Stimulated activated CD4-positive, alpha-beta T cell treated with anti-CD3 and anti-CD28 coated beads, Interleukin-12 subunit alpha, Interleukin-12 subunit beta, amount 100 ng/mL, for 48 hours (primary cell): ENCODE measurements at regions not wholly inside any gene's neighbourhood (a gene's known extent, or its start where the extent isn't known, plus 50 kb on each side); places are given as distances from the start of the nearest gene placed in this dataset.

Source experiments
- DNase-seq, 3 donors: peaks; one replicate each; pipeline ENCODE4 v3.0.0-alpha.2; 2020; ENCODE audit warnings: low read depth in 2 of 3, low spot score in 1 of 3

DNA sequence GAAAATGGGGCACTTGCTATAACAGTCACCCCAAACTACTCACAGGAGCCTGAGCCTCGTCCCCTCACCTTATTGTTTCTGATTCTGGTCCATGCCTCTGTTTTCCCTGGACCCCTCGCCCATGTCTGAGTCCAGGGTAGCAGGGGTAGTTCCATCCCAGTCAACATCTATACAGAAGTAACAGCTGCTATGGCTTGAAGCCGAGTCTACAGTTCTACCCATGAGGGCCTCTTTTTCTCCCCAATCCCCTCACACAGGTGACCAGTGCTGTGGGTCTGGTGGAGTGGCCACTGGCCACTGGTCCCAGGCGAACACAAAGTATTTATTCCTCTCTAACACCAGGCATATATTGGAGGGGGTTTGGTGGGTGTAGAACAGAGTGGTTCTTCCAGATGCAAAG lies 116.4 kb downstream of the ZNF280B start:
- no peak for DNase-seq

DNA sequence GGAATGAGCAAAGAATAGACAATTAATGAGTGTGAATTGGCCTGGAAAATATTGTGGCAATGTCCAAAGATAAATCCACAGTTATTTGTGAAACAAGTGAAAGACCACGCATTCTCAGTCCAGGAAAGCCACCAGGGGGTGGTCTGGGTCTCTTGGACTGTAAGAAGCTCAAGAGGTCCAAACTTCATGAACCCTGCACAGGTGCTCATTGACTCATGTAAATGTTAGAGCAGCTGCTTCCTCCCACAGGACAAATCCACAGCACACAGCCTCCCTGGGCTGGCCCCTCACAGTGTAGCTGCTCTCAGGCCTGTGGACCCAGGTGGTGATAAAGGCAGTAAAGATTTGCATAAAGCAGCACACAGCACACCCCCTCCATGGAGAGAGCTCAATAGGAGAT lies 114.0 kb downstream of the ZNF280B start:
- no peak for DNase-seq

DNA sequence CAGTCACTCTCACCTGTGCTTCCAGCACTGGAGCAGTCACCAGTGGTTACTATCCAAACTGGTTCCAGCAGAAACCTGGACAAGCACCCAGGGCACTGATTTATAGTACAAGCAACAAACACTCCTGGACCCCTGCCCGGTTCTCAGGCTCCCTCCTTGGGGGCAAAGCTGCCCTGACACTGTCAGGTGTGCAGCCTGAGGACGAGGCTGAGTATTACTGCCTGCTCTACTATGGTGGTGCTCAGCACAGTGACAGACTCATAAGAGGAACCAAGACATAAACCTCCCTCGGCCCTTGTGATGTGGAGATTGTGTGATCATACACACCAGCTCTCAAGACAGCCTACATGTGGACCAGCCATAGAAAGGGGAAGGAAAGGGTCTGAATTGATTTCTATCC lies 113.3 kb downstream of the ZNF280B start:
- DNase-seq, result no peak

DNA sequence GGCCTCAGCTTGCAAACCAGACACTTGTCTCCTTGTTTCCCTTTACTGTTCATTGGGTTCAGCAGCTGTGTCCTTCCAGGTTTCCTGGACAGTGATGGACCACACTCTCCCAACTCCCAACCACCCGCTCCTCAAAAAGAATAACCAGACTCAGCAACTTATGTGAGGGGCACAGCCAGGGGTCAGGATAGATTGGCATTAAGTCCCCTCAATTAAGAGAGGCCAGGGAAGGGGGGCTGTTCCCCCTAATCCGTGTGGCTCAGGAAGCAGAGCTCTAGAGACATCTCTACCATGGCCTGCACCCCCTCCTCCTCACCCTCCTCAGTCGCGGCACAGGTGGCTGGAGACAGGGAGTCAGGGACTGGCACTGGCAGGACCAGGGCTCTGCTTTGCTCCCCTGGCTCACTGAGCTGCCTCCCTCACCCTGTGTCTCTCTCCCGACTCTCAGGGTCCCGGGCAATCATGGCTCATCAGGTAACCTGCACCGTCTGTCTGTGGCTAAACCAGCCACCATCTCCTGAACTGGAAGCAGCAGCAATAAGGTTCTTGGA lies 111.7 kb downstream of the ZNF280B start:
- DNase-seq, result no peak

DNA sequence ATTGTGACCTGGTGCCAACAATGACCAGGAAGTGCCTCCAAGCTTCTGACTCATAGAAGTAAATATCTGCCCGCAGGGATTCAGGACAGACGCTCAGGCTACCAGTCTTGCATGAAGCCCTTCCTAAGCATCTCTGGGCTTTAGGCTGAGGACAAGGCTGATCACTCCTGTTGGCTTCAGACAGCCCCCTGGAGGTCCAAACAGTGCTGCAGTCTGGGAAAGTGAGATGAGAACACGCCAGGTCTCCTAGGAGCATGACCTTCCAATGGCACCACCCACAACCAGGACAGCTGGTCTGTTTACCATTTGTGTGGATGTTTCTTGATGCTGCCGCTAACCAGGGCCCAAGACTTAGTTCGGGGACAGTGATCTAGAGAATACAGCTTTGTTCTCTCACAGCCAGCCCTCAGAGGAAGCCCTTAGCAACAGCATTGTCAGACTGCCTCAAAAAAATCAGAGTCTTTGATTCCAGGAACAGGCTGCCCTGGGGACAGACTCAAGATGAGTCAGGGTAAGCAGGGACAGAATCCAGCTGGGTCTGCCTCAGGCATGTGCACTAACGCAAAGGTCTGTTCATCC lies 111.2 kb downstream of the ZNF280B start:
- DNase-seq, result no peak

DNA sequence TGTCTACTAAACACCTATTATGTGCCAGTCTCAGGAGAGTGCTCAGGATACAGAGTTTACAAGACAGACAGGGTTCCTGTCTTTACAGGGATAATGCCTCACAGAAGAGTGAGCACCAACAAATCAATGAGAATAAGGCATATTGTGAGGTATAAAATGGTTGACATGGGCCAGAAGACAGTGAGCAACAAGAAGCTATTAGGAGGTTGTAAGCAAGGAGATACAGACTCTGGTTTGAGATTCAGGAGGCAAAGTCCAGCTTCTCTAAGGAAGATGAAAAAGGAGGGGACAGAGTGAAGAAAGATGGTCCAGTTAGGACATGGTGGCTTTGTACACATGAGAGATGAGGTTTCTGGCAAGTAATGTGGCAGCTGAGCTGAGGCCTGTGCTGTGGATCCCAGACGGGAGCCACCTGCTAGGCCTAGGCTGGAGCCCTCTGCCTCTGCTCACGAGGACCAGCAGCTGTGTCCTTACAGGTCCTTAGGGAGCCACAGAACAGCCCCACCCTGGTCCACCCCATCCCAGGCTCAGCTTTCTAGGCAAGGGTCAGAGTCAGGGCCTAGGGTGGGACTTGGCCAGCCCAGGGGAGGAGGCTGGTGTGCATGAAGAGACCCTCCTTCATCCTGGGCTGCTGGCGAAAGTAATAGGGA lies 110.5 kb downstream of the ZNF280B start:
- DNase-seq, result no peak

DNA sequence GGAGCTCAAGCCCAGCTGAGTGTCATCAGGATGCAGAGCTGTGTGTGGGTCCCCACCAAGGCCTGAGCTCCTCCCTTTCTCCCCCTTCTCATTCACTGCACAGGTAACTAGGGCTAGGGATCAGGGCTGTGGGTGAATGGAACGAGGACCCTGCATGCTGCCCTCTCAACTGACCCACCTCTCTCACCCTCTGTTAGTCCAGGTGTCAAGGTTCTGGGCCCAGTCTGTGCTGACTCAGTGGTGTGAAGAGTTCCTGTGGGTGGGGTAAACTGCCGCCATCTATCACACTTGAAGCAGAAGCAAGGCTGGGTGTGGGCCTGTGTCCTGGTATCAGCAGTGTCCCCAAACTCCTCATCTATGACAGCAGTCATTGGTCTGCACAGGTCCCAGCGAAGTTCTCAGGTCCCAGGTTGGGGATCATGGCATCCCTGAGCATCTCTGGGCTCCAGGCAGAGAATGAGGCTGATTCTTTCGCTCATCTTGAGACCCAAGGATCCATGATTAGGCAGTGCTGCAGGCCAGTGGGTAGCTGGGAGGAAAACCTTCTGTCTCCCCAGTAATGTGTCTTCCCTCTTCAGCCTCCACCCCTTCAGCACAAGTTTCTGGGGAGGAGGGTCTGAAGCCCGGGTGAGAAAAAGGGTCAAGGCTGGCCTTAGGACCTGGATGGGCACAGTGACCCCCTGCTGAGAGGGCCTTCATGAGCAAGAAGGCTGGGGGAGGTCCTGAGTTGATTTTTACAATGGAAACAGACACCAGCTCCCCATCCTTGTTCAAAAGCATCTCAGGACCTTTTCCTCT lies 109.8 kb downstream of the ZNF280B start:
- no peak for DNase-seq

DNA sequence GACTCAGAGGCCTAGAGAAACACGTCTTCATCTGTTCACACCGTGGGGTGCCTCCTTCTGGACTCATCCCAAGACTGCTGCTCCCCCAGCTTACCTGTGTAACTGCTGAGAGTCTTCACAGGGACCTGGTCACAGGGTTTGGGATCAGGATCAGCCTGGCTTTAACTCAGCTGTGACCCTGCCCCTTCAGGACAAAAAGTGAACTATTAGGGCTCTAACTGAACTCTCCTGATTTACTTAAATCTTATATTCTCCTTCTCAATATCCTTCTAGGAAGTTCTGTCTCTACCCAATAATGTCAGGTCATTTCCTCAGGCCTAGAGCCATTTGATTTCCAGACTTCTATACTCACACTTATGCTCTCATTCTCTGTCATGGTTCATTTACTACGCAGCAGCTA lies 108.4 kb downstream of the ZNF280B start:
- DNase-seq, result no peak

DNA sequence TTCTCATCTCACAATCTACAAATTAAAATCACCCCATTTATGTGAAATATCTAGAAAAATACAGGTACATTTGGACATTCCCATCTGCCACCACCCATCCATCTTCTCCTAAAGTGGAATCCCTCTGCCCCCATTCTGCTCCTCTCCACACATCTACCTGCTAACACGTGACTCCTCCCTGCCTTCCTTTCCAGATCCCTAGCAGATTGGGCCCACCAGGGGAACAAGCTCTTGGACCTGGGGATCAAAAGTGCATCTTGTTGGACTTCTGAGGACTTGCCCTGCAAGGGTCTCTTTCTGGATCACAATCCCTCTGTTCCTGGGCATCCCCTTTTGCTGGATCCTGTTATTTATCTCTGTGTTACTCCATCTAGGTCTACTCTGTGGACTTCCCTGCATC lies 107.6 kb downstream of the ZNF280B start:
- no peak for DNase-seq

DNA sequence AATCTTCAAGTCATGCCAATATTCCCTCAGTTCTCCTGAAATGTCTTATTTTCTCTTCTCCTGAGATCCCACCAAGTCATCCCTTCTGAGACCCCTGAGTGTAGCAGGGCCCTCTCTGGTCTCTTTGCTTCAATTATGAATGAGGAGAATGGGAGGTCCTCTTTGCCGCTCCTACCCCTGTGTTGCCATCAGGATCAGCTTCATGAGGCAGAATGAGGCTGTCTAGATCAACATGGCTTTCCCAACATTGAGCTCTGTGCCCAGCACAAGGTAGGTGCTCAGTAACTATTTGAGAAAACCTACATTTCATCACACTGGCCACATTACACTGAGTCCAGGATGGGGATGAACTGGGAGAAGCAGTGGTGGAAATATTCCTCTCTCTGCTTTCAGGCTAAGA lies 107.2 kb downstream of the ZNF280B start:
- DNase-seq, result no peak

DNA sequence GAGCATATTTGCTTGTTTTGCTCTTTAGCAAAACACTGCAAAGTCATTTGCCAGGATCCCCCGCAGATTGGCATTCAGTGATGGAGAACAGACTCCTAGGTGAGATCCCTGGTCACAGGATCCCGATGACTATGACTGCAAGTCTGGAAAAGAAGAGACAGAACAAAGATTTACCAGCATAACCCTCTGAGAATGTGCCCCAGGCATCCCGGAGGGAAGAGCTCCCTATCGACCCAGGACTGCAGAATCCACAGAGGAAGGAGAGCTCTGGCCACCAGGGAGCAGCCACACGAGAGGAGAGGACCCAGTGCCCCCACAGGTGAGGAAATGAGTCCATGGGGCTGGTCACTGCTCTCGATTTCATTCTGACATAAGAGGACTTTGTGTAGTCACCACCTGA lies 105.2 kb downstream of the ZNF280B start:
- no peak for DNase-seq

DNA sequence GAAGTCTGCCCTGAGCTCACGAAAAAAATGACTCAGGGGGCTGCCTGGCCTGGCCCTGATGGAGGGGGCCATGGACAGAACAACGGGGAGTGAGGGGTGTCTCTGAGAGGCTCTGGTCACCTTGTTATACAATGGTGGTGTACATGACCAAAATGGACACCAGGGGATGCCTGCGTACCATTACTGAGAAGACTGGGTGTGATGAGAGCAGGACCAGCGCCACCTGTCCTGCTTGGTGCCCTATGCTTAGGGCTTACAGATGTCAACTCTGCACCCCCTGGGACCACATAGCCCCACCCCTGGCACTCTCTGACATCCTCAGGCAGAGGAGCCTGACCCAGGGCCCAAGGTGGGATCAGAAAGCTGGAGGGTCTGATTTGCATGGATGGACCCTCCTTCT lies 104.8 kb downstream of the ZNF280B start:
- DNase-seq, result no peak

DNA sequence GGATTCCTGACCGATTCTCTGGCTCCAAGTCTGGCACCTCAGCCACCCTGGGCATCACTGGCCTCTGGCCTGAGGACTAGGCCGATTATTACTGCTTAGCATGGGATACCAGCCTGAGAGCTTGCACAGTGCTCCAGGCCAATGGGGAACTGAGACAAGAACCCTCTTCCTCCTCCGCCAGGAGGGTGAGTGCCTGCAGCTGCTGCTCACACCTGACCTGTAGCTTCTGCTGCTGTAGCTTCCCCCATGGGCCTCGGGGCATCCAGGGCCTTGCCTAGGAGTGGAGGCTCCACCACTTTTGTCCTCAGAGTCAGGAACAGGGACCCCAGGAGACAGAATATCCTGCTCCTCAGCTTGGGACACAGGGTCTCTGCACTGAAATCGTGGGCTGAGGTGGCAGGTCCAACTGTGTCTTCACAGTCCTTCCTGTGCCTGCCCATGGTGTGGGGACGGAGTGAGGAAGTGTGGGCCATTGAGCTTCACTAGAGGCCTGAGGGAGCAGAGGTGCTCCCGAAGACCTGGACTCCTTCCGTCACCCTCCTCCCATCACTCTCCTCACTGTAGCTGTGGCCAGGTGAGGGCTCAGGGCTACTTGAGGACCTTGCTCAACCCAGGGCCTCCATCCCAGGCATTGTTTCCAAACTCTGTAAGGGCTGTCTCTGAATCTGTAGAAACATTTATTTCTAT lies 103.8 kb downstream of the ZNF280B start:
- DNase-seq, result no peak

DNA sequence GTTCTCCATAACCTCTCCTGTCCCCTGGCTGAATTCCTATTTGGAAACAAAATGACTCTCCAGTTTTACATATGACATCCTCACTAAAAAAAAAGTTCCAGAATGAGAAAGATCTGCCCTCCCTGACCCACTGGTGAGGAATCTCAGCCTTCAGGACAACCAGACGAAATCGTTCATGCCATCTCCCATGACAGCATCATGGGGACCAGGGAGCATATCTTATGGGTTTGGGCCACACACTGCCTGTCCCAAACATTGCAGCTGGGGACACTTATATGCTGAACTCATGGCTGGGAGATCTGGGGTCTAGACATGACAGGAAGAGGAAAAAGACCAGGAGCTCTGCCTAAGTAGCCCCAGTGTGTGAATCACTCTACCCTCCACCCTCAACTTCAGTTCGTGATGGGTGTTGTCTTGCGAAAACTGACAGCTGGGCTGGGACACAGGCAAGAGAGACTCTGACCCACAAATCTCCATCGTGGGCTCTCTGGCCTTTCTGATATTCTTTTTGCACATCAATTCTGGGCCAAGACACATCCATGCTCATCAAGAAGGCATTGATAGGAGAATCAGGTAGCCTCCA lies 102.0 kb downstream of the ZNF280B start:
- DNase-seq, result no peak

DNA sequence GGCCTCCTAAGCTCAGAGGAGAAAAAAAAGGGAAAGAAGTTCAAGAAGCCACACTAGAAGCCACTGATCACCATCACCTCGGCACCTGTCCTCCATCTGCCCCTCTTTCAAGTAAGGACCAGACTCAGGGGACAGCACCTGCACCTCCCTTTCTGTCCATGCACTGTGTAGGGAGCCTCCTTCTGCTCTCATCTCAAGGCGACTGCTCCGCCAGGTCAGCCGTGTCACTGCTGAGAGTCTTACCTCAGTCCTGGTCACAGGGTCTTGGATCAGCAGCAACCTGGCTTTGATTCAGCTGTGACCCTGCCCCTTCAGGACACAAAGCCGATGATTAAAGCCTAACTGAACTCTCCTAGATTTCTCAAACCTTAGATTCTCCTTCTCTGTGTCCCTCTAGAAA lies 101.5 kb downstream of the ZNF280B start:
- DNase-seq, result no peak

DNA sequence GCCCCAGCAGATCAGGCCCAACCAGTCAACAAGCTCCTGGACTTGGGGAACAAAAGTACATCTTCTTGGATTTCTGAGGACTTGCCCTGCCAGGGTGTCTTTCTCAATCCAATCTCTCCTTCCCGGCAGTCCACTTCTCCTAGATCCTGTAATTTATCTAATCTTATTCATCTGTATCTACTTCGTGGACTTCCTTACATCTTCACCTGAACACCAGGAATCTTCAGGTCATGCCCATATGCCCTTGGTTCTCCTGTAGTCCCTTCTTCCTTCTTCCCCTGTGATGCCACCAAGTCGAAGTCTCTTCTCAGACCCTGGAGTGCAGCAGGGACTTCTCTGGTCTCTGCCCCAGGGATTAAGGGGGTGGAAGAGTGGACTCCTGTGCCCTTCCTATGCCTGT lies 100.3 kb downstream of the ZNF280B start:
- DNase-seq, result no peak

DNA sequence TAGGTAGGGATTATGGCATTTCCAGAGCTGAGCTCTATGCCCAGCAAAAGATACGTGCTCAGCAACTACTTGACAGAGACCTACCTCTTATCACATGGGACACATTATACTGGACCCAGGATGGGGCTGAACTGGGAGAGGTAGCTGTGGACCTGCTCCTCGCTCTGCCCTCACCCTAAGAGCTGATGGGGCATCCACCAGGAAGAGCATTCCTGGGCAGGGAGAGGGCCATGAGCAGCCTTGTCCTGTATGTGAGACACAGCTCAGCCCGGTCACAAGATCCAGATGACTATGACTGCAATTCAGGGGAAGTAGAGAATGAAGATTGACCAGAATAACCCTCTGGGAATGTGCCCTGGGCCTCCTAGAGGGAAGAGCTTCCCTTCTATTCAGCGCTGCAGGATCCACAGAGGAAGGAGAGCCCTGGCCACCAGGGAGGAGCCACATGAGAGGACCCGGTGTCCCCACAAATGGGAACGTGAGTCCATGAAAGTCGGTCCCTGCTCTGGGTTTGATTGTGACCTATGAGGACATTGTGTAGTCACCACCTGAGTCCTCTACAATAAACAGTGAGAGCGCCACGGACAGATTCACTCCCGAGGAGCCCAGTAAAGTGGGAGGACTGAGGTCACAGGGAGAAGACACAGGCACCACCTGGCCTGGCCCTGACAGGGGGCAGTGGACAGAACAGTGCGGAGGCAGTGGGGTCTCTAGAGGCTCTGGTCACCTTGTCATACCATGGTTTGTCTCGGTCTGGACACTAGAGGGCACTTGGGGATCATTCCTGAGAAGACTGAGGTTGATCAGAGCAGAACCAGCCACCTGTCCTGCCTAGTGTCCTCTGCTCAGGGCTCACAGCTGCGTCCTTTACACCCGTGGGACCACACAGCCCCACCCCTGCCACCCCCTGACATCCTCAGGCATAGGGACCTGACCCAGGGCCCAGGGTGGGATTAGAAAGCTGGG lies 99.5 kb downstream of the ZNF280B start:
- no peak for DNase-seq

DNA sequence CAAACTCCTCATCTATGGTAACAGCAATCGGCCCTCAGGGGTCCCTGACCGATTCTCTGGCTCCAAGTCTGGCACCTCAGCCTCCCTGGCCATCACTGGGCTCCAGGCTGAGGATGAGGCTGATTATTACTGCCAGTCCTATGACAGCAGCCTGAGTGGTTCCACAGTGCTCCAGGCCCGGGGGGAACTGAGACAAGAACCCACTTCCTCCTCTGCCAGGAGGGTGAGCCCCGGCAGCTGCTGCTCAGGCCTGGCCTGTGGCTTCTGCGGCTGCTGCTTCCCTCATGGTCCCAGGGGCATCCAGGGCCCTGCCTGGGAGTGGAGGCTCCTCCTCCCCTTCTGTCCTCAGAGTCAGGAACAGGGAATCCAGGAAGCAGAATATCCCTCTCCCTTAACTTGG lies 98.4 kb downstream of the ZNF280B start:
- no peak for DNase-seq

DNA sequence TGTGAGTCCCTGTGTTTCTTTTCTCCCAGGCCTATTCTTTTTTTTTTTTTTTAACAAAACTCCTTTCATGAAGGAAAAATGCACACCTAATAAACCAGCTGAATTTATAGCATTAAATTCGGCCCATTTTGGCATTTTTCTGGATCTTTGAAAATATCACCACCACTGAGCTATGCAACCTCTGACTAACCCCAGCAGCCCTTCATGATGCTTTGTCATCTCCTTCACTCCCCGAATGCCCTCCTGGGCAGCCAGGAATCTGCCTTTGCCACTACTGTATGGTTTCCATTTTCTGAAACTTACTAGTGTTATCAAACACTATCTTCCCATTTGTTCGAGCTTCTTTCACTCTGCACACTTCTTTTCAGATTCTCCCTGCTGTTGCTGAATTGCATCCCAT lies 97.9 kb downstream of the ZNF280B start:
- DNase-seq, result no peak

DNA sequence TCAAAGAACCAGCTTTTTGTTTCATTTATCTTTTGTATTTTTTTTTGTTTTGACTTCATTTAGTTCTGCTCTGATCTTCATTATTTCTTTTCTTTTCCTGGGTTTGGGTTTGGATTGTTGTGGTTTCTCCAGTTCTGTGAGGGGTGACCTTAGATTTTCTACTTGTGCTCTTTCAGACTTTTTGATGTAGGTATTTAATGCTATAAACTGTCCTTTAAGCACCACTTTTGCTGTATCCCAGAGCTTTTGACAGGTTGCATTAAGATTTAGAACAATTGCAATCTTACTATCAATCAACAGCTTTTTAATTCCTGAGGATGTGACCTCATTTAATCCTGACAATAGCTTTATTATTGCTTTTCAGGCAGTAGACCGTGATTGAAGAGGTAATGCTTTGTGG lies 94.3 kb downstream of the ZNF280B start:
- DNase-seq, result no peak
